ENCODE measurements at regions not wholly inside any gene's neighbourhood (a gene's known extent, or its start where the extent isn't known, plus 50 kb on each side); places are given as distances from the start of the nearest gene placed in this dataset.

DNA sequence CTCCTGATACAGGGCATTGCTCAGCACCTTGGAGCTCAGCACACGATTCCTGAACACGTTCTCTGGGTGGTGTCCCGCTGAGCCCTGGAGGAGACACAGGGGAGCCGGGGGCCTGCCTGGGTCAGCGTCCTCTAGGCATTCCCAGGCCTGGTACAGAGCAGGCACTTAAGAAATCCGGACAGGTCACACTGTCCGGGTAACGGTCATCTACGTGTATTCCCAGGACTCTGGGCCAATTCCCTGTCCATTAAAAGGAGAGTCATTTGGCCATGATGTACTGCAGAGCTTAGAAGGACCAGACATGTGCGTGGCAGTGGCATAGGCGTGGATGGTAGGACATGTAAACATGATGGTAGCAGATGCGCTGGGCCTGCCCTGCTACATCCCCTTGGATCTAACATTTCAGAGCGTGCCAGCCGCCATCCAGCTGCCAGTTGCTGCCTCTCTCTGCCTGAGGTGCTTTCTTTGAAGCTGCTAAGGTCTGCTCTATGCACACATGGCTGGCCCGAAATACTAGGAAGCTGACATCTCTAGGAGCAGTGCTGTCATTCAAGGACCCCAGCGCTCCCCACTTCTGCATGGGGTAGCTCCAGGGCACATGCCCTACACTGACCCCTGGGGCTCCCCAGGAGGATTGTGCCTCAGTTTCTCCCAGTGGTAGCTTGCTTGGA, 273.1 kb upstream of the RTL1 start:
- intact Hi-C loops (cut with DNase I): no loop called here
- ATAC-seq (peak; percentile 15), DNase-seq (ENCODE audit: low spot score) (no peak)

DNA sequence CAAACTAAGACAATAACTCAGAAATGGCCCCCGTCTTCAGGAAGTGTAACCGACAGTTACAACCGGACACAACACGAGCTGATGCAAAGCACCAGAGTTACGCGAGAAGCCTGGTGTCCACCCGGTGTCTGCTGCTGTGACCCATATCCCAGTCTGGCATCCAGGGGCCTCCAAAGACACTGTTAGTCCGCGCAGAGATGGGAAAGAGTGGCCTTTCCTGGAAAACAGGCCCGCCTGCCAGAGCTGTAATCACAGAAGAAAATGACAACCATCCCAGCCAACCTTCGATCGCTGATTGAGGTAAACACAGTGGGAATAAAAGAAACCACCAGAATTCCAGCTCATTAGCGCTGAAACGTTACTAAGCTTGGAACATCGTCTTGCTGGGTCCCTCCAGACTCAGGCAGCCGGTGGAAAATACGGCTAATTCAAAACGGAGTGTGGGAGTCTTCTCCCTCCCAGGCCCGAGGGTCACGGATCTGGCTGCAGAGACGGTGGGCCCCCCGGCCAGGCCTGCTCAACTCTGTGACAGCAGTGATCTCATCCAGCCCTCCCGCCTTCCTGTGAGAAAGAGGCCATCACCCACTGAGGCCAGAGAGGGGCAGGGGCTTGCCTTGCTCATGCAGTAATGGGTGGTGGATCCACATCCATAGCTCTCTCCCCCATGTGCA, 273.9 kb upstream of the RTL1 start:
- DNase-seq (ENCODE audit: low spot score) (no peak), ATAC-seq (peak; percentile 57)
- intact Hi-C loops (cut with DNase I): no loop called here

DNA sequence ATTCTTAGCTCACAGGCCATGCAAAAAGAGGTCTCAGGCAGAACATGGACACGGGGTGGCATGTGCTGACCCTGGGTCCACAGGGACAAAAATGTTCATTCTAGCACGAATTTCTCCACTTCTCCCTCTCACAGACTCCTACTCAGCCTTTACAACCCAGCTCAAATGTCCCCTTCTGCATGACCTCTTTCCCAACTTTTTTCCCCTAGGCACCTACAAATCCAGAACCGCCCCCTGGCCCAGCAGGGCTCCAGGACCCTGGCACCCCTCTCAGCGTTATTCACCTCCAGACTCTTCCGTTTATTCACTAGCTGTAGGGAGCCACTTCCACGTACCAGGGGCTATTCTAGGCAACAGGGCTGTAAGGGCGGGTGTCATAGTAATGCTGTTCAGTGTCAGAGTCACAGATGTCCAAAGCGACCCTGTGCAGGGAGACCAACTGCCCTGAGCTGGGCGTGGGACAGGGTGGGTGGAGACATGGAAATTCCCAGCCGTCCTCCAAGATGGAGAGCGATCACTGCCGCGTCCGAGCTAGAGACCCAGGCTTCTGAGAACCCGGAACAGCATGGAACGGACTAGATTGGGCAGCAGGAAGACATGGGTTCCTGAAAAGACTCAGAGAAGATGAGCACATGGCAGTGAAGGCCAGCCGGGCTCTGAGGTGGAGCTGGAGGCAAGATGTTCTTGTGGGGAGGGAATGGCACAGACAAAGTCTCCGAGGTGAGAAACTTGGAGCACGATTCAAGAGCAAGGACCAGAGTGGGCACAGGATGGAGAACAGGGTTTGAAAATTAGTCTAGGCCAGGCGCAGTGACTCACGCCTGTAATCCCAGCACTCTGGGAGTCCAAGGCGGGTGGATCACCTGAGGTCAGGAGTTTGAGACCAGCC, 274.9 kb upstream of the RTL1 start:
- ATAC-seq (no peak), DNase-seq (ENCODE audit: low spot score) (no peak)
- intact Hi-C loops (cut with DNase I): loop anchor here (1.0 kb wide), 1 partner anchor 30 kb away; no protein-coding TSS in a partner anchor

DNA sequence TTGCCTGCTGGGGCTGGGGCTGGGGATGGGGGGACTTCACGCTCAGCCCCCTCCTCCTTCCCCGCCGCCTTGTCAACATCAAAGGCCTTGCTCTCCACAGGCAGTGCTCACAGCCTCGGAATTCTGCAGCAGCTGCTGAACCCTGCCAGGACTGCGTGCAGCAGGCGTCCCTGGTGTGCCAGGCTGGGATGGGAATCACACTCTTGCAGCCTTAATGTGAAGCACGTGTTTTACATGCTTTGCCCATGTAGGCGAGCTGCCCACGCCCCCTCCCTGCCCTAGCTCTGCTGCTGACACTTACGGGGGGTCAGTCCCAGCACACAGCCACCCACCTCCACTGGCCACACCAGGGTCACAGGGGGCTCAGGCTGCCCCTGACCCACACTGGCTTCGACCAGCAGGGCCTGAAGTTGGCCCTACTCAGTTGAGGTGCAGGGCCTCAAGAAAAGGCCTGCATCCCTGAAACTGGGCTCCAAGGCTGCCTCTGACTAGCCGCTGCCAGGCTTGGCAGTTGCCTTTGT, 276.2 kb upstream of the RTL1 start:
- no peak for ATAC-seq
- intact Hi-C loops (cut with DNase I): no loop called here
- no peak for DNase-seq (ENCODE audit: low spot score)

DNA sequence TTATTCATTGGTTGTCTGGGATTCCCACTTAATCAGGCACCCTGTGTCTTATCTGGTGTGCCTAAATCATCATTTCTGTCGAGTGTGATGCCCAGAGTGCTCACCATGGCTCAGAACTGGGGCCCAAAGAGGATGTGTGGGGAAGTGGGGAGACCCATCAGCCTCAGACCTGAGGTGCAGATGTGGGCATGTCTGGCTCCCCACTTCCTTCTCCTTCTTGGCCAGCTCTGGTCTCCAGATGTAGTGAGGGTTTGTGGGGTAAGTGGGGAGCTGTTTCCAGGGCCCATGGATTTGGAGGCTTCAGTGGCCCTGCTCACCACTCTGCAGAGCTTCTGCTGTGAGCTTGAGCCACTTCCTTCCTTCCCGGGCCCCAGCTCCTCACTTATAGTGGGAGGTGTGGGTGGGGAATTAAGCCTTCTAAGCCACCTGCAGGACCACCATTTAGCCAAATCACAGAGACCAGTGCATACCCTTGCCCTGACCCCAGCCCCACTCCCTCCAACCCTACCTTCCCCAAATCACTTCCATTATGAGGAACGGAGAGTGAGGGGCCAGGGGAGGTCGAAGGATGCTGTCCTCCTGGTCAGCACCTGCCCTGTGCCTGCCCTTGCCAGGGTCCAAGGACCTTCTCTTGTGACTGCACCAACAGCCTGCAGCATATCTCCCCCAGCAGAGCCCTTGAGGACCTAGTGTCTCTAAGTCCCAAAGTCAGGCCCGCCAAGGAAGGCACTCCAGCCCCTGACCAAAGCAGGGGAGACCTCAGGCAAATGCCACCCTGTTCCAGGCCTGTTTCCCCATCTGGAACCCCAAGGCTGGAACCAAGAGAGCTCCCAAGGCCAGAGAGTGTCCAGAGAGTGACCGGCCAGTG, 278.2 kb upstream of the RTL1 start:
- no peak for ATAC-seq
- intact Hi-C loops (cut with DNase I): no loop called here
- DNase-seq (ENCODE audit: low spot score): peak; percentile 40

DNA sequence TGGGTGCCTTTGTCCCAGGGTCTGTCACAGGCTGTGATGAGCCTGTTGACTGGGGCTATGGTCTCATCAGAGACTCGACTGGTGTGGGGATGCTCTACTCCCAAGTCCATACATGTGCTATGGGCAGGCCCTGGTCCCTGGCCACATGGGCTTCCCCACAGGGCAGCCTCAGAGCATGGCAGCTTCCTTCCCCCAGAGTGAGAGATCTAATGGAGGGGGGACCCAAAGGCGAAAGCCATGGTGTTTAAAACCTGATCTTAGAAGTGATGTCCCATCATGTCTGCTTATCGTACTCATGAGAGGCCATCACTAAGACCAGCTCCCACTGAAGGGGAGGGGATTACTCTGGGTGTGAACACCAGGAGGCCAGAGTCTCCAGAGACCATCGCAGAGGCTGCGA, 279.0 kb upstream of the RTL1 start:
- ATAC-seq (no peak), DNase-seq (ENCODE audit: low spot score) (peak; percentile 32)
- intact Hi-C loops (cut with DNase I): no loop called here

DNA sequence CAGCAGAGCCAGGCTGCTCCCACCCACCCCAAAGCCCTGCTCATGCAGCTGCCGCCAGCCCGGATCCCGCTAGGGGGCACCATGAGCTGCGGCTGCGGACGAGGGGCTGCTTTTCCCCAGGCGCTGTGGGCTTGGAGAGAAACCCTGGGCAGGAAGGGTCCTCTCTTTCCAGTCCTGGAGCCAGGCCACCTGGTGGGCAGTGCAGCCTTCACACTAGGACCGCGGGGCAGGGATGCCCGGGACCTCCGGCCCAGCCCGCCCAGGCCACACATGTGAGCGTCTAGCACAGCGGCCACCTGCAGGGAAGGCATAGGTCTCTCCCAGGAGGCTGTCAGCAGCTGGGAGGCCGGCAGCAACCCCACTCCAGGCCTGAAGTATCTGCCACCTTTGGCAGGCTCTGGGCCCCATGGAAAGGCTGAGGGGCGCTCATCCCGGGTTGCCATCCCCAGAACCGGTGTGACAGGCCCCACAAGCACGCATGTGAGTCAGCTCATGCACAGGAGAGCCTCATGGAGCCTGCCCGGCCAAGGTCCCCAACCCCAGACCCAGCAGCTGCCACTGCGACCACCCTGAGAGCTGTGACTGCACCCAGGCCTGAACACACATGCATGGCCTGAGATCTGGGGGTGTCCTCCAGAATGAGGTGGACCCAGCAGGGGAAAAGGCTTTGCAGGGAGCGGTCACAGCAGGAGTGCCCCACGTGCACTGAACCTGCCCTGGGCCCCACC, 280.0 kb upstream of the RTL1 start:
- peak; percentile 65 for ATAC-seq
- intact Hi-C loops (cut with DNase I): no loop called here
- peak; percentile 59 for DNase-seq (ENCODE audit: low spot score)

DNA sequence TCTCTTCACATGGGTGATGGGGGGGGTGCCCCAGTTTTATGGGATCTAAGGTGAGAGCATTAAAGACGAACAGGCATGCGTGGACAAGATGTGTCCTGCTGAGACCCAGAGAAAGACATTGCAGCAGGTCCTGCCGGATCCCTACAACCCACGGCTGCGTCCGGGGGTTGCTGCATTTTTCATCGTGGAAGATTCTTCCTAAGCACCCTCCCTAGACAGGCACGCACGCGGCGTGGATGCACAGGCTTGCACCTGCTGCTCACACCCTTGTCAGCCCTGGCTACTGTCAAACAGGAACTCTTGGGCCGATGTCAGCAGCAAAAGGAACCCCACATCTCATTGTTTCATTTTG, 280.6 kb upstream of the RTL1 start:
- DNase-seq (ENCODE audit: low spot score): peak; percentile 33
- no peak for ATAC-seq
- intact Hi-C loops (cut with DNase I): no loop called here

DNA sequence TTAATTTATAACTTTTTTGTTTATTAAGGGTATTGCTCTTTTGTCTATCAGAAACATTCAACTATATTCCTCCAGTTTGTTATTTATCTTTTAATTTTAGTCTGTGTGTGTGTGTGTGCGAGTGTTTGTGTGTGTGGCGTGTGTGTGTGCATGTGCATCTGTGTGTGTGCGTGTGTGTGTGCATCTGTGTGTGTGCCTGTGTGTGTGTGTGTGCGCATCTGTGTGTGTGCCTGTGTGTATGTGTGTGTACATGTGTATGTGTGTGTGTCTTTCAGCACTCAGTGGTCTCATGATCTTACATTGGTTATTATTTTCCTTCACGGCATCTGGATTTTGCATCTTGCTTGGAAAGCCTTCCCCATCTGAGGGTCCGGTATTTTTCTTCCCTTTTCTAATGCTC, 281.1 kb upstream of the RTL1 start:
- intact Hi-C loops (cut with DNase I): no loop called here
- ATAC-seq (no peak), DNase-seq (ENCODE audit: low spot score) (no peak)

DNA sequence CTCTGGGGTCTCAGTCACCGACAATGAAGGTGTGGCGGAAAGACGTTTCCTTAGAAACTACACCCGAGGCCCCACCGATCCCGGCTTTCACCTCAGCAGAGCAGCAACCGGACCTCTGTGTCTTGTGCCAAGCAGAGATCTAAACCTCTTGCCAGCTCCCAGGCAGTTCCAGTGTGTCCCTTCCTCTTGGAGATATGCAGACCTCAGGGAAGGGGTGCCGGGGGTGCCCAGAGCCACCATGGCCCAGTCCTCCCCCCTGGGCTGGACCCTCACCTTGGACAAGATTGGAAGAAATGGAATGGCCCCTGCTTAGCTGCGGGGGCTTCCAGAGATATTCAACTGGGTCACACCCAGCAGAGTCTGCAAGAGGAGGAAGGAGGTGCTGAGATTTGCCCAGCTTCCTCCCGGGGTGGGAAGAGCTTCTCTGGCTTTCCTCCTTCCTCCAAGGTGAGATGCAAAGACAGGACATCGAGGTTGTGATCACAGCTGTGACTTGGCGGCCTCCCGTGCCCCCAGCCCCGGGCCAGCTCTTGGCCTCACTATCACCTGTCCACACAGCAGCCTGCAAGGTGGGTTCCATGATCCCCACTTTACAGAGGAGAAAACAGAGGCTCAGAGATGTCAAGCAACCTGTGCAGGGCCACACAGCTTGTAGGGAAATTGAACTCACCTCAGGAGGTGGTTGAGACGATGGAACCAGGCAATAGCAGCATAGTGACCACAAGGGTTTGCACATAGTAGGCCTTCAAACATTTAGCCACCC, 281.7 kb upstream of the RTL1 start:
- DNase-seq (ENCODE audit: low spot score) (peak; percentile 28), ATAC-seq (no peak)
- intact Hi-C loops (cut with DNase I): no loop called here

DNA sequence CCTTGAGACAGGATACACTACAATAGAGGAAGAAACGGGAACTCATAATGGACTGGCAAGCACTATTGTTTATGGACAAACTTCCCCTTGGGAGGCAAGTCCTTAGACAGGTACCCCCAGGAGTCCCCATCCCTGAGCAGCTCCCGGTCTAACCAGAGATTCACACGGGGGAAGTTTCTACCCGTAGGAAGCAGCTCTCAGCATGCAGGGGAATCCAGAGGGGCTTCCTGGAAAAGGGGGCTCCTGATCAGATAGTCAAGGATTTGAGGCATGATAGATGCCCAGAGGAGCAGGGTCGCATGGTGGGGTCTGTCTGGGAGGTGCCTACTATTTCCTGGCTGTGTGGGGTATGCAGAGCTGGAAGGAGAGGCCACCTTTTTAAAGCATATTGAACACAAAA, 282.4 kb upstream of the RTL1 start:
- intact Hi-C loops (cut with DNase I): no loop called here
- ATAC-seq (no peak), DNase-seq (ENCODE audit: low spot score) (no peak)

DNA sequence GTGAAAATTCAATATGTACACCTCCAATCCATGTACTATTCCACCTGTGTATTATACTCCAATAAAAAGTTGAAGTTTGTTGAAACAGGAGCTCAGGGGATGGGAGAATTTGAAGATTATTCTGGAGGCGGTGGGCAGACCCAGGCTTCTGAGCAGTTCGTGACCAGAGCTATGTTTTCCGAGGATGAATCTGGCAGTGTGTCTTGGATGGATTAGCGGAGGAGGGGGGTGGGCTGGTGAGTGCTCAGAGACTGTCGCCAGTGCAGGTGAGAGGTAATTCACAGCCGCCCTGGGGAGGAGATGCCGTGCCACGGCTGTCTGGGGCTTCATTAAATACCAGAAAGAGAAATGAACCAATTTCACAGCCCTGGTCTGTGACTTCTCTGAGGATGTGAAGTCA, 283.0 kb upstream of the RTL1 start:
- intact Hi-C loops (cut with DNase I): no loop called here
- ATAC-seq (no peak), DNase-seq (ENCODE audit: low spot score) (peak; percentile 38)

DNA sequence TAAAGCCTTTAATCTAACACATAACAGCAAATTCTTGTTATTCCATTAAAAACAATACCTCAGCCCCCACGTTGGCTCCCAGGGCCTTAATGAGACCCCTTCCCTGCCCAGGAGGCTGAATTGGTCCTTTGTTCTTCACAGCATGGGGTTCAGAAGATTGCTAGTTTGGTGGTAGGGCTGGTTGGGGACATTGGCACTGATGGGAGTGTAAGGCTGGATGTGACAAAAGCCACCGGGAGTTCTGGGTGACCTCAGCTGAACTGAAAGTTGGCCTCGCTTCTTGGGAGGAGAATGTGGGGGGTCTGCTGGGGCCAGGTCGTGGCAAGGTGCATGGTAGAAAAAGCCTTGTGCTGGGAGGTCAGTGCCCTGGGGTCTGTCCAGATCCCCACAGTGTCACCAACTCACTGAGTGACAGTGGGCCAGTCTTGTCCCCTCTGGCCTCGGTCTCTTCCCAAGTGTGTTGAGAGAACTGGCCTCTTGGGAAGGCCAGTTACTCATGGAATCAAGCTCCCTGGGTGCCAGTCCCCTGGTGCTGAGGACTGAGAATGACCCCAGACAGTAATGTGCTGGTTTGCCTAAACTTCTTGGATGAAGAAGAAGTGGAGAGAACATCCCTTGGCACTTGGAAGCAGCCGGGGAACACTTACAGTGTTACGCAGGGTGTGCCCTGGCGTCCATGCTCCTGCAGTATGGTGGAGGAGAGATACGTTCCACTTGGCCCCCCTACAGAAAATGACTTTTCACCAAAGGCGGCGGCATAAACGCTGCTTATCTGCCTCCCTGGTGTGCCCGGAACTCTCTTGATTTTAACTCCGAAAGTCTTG, 283.7 kb upstream of the RTL1 start:
- intact Hi-C loops (cut with DNase I): no loop called here
- peak; percentile 41 for DNase-seq (ENCODE audit: low spot score)
- no peak for ATAC-seq

DNA sequence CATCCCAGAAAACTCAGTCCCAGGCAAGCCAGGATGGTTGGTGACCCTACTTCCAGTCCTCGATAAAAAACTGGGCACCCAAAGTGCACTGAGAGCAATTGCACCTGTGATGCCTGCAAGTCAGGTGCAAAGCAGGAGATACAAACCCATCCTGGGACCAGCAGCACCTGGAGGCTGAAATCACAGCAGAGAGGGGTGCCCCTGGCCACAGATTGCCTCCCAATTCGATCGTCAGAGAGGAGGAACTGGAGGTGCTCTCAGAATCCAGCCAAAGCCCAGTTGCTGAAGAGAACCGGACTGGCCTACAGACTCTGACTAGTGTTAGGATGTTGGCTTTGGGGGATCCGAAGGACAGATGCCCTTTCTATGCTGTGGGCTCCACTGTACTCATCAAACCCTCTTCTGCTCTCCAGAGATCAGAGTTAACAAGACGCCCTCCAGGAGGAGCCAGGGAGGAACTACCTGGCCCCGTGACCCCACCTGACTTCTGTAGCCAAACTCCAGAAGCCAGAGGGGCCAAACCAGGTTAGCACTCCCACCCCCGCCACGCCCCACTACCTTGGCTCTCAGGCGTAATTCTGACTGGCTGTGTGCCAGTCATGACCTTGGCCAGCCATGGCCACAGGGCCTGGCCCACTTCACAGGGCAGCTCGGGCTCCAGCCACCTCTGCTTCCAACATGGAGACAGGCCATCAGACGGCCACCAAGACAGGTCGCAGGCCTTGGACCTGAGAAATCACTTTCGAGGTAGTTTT, 284.5 kb upstream of the RTL1 start:
- DNase-seq (ENCODE audit: low spot score): peak; percentile 47
- intact Hi-C loops (cut with DNase I): no loop called here
- no peak for ATAC-seq

DNA sequence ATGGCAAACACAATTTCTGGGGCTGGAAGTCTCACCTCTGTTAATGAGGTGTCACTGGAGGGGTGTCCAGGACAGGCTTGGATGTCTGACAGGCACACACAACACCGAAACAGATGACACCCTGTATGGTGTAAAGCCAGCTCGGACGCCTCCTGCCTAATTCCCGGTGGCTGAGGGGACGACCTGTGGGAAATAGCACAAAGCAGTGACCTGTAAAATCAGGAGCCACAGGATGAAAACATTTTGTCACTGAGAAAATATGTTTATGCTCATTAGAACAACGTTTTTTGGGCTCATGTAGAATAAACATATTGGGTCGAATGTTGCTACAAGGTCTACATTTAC, 285.0 kb upstream of the RTL1 start:
- ATAC-seq: no peak
- intact Hi-C loops (cut with DNase I): no loop called here
- DNase-seq (ENCODE audit: low spot score): peak; percentile 34

DNA sequence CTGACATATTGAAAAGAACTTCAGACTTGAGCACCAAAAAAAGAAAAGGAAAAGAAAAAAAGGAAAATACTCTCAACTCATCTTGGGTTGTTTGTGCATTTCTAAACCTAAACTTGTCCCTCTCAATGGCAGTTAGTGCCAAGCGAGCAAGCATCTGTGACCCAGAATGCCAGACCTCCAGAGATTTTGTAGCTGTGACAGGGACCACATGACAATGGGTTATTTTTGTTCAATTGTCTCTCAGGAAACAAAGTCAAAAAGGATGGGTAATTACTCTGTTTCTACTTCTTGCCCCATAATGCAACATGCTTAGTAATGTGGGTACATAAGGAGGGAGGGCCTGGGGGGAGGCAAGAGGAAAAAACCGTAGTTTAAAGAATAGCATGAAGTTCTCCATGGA, 285.7 kb upstream of the RTL1 start:
- intact Hi-C loops (cut with DNase I): no loop called here
- ATAC-seq: no peak
- DNase-seq (ENCODE audit: low spot score): no peak
